ENCODE measurements at regions not wholly inside any gene's neighbourhood (a gene's known extent, or its start where the extent isn't known, plus 50 kb on each side); places are given as distances from the start of the nearest gene placed in this dataset.

GRCh38 chr1:29826646-29827045, 590.3 kb downstream of the PTPRU start:
- Mint-ChIP-seq H3K36me3 (ENCODE audit: low read depth, unreplicated experiment) (no peaks in the 10 kb centered on the region), H3K4me3 (ENCODE audit: unreplicated experiment) (no peak overlapping the region), H3K27me3 (ENCODE audit: unreplicated experiment) (peaks cover 7% of the 10 kb centered on the region), H3K4me1 (ENCODE audit: unreplicated experiment) (peaks cover 11% of the 10 kb centered on the region), H3K27ac (ENCODE audit: unreplicated experiment) (peak overlapping the region; percentile 37), H3K9me3 (ENCODE audit: unreplicated experiment) (no peaks in the 10 kb centered on the region)
- DNase-seq (ENCODE audit: low spot score), result no peak
- TF ChIP-seq, protein P1, sequence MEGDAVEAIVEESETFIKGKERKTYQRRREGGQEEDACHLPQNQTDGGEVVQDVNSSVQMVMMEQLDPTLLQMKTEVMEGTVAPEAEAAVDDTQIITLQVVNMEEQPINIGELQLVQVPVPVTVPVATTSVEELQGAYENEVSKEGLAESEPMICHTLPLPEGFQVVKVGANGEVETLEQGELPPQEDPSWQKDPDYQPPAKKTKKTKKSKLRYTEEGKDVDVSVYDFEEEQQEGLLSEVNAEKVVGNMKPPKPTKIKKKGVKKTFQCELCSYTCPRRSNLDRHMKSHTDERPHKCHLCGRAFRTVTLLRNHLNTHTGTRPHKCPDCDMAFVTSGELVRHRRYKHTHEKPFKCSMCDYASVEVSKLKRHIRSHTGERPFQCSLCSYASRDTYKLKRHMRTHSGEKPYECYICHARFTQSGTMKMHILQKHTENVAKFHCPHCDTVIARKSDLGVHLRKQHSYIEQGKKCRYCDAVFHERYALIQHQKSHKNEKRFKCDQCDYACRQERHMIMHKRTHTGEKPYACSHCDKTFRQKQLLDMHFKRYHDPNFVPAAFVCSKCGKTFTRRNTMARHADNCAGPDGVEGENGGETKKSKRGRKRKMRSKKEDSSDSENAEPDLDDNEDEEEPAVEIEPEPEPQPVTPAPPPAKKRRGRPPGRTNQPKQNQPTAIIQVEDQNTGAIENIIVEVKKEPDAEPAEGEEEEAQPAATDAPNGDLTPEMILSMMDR (IDR thresholded peaks at IDR 0.05; ENCODE audit: unreplicated experiment), result no peak

DNA sequence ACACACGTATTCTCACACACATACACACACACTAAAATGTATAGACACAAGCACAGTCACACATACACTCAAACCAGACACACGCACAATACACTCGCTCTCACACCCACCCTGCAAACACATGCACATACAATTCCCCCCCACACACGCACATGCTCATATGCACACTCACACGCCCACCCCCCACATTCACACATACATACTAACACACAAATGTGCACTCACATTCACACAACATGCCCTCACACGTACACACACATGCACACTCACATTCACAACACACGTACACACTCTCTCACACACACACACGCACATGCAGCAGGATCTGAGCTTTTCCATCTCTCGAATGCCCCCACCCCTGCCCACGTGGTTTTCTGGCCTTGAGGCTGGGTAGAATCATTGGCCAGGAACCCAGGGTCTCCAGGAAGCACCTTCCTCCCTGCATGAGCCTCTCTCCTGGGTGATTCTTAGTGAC, 589.7 kb downstream of the PTPRU start:
- no peak for DNase-seq (ENCODE audit: low spot score)
- no peak overlapping the region for H3K27ac Mint-ChIP-seq (ENCODE audit: unreplicated experiment)
- H3K36me3 Mint-ChIP-seq (ENCODE audit: low read depth, unreplicated experiment), result no peaks in the 10 kb centered on the region
- no peaks in the 10 kb centered on the region for H3K9me3 Mint-ChIP-seq (ENCODE audit: unreplicated experiment)
- peaks cover 6% of the 10 kb centered on the region for H3K27me3 Mint-ChIP-seq (ENCODE audit: unreplicated experiment)
- H3K4me3 Mint-ChIP-seq (ENCODE audit: unreplicated experiment), result no peak overlapping the region
- TF ChIP-seq, protein P1 (IDR thresholded peaks at IDR 0.05; ENCODE audit: unreplicated experiment), result no peak
- peaks cover 11% of the 10 kb centered on the region for H3K4me1 Mint-ChIP-seq (ENCODE audit: unreplicated experiment)

- Mint-ChIP-seq H3K36me3 (ENCODE audit: low read depth, unreplicated experiment) (no peaks in the 10 kb centered on the region), H3K27me3 (ENCODE audit: unreplicated experiment) (peaks cover 4% of the 10 kb centered on the region), H3K4me1 (ENCODE audit: unreplicated experiment) (peaks cover 11% of the 10 kb centered on the region), H3K27ac (ENCODE audit: unreplicated experiment) (no peak overlapping the region), H3K4me3 (ENCODE audit: unreplicated experiment) (no peak overlapping the region), H3K9me3 (ENCODE audit: unreplicated experiment) (no peaks in the 10 kb centered on the region)
- TF ChIP-seq, protein P1 (IDR thresholded peaks at IDR 0.05; ENCODE audit: unreplicated experiment), result no peak
- DNase-seq (ENCODE audit: low spot score), result no peak
Observed at GRCh38 chr1:29825274-29825940, 589.1 kb downstream of the PTPRU start.

GRCh38 chr1:29824511-29825273, 588.4 kb downstream of the PTPRU start:
- no peak overlapping the region for H3K4me3 Mint-ChIP-seq (ENCODE audit: unreplicated experiment)
- no peaks in the 10 kb centered on the region for H3K36me3 Mint-ChIP-seq (ENCODE audit: low read depth, unreplicated experiment)
- no peaks in the 10 kb centered on the region for H3K9me3 Mint-ChIP-seq (ENCODE audit: unreplicated experiment)
- peaks cover 11% of the 10 kb centered on the region for H3K4me1 Mint-ChIP-seq (ENCODE audit: unreplicated experiment)
- H3K27ac Mint-ChIP-seq (ENCODE audit: unreplicated experiment), result no peak overlapping the region
- TF ChIP-seq, protein P1 (IDR thresholded peaks at IDR 0.05; ENCODE audit: unreplicated experiment), result no peak
- peaks cover 2% of the 10 kb centered on the region for H3K27me3 Mint-ChIP-seq (ENCODE audit: unreplicated experiment)
- DNase-seq (ENCODE audit: low spot score), result no peak

DNA sequence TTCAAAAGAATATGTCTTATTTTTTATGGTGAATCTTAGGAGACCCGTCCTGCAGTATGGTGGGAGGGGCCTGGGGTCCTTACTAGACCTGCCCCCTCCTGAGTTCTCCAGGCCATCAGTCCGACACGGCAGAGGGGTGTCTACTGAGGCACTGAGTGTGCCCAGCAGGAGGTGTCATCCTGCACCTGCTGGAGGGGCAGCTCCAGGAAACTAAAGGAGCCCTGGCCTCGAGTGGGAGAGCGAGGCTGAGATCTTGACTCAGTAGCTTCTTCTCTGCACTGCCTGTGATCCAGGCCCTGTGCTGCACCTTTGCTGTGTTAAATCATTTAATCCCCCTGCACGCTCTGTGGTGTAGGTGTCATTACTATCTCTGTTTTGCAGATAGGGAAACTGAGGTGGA, 587.7 kb downstream of the PTPRU start:
- H3K4me3 Mint-ChIP-seq (ENCODE audit: unreplicated experiment), result no peak overlapping the region
- no peaks in the 10 kb centered on the region for H3K36me3 Mint-ChIP-seq (ENCODE audit: low read depth, unreplicated experiment)
- H3K27me3 Mint-ChIP-seq (ENCODE audit: unreplicated experiment), result peaks cover 2% of the 10 kb centered on the region
- DNase-seq (ENCODE audit: low spot score), result no peak
- H3K4me1 Mint-ChIP-seq (ENCODE audit: unreplicated experiment), result peaks cover 11% of the 10 kb centered on the region
- no peaks in the 10 kb centered on the region for H3K9me3 Mint-ChIP-seq (ENCODE audit: unreplicated experiment)
- TF ChIP-seq, protein P1 (IDR thresholded peaks at IDR 0.05; ENCODE audit: unreplicated experiment), result no peak
- H3K27ac Mint-ChIP-seq (ENCODE audit: unreplicated experiment), result no peak overlapping the region

All from endothelial cell (in vitro differentiated cells).